T1000 (cell line): ENCODE measurements at regions not wholly inside any gene's neighbourhood (a gene's known extent, or its start where the extent isn't known, plus 50 kb on each side); places are given as distances from the start of the nearest gene placed in this dataset.
"Not testable (repeated sequence)": the region's sequence is repeated elsewhere in the genome, so short reads cannot be mapped to it uniquely, and the experiment has no call there.

Source experiments
- DNase-seq: peaks from one replicate; lab custom pipeline; 2025; ENCODE audit warnings: mixed read lengths; lab: John Stamatoyannopoulos, UW

DNA sequence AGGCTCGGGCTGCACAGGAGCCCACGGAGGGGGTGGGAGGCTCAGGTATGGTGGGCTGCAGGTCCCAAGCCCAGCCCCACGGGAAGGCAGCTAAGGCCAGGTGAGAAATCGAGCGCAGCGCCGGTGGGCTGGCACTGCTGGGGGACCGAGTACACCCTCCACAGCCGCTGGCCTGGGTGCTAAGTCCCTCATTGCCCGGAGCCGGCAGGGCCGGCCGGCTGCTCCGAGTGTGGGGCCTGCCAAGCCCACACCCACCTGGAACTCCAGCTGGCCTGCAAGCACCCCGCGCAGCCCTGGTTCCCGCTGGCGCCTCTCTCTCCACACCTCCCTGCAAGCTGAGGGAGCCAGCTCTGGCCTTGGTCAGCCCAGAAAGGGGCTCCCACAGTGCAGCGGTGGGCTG is 137.4 kb upstream of the PKP2 start:
- not testable (repeated sequence) for DNase-seq

DNA sequence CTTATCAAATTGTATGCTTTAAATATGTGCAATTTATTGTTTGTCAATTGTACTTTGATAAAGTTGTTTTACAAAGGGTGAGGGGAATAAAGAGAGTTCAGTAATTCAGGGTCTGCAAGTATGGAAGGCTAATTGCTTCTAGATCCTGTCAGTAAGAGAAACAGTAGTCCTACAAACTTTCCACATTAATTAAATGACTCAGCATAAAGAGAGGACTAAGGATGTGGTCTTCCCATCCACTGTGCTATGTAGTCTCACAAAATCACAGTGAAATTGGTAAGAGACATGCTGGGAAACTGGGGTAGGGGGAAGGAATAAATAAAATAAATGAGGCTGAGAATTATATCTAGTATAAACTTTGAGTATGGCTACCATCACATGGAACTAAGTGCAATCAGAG is 130.2 kb upstream of the PKP2 start:
- DNase-seq = no peak

DNA sequence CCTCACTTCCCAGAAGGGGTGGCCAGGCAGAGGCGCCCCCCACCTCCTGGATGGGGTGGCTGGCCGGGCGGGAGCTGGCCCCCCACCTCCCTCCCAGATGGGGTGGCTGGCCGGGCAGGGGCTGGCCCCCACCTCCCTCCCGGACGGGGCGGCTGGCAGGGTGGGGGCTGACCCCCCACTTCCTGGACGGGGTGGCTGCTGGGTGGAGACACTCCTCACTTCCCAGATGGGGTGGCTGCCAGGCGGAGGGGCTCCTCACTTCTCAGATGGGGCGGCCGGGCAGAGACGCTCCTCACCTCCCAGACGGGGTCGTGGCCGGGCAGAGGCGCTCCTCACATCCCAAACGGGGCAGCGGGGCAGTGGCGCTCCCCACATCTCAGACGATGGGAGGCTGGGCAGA is 126.1 kb upstream of the PKP2 start:
- DNase-seq = not testable (repeated sequence)

DNA sequence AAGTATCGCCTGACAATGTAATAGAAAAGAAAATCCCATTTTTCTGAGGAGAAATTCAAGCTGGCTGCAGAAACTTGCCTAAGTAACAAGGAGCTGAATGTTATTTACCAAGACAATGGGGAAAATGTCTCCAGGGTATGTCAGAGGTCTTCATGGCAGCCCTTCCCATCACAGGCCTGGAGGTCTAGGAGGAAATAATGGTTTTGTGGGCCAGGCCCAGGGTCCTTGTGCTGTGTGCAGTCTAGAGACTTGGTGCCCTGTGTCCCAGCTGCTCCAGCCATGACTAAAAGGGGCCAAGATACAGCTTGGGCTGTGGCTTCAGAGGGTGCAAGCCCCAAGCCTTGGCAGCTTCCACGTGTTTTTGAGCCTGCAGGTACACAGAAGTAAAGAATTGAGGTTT is 120.5 kb upstream of the PKP2 start:
- DNase-seq = not testable (repeated sequence)

DNA sequence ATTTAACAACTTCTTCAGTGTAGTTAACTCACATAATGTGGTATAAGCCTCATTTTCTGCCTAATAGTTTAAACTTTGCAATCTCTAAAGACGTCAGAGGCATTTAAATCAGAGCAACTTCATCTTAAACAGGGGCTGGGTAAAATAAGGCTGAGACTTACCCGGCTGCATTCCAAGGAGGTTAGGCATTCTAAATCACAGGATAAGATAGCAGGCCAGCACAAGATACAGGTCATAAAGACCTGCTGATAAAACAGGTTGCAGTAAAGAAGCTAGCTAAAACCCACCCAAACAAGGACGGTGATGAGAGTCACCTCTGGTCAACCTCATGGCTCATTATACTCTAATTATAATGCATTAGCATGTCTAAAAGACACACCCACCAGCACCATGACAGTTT is 115.6 kb upstream of the PKP2 start:
- DNase-seq = no peak

DNA sequence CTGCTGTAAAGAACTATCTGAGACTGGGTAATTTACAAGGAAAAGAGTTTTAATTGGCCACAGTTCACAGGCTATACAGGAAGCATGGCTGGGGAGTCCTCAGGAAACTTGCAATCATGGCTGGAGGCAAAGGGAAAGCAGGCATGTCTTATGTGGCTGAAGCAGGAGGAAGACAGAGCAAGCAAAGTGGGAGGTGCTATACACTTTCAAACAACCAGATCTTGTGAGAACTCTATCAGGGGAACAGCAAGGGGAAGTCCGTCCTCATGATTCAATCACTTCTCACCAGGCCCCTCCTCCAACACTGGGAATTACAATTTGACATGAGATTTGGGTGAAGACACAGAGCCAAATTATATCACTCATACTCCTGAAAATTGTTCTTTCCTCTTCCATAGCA is 109.5 kb upstream of the PKP2 start:
- DNase-seq = no peak

DNA sequence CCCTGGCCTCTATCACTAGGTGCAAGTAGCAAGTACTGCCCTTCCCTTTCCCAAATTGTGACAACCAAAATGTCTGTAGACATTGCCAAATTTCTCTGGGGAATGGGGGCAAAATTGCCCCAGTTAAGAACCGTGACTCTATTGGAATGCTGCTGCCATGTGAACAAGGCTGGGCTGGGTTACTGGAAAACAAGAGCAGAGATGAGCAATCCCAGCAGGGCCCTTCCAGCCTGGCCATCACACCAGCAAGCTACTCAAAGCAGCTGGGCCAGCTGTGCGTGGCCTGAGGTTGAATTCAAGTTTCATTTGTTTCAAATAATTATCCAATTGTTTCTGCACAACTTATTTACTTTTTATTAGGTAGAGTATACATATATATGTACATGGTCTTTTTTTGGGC is 103.4 kb upstream of the PKP2 start:
- DNase-seq = no peak

DNA sequence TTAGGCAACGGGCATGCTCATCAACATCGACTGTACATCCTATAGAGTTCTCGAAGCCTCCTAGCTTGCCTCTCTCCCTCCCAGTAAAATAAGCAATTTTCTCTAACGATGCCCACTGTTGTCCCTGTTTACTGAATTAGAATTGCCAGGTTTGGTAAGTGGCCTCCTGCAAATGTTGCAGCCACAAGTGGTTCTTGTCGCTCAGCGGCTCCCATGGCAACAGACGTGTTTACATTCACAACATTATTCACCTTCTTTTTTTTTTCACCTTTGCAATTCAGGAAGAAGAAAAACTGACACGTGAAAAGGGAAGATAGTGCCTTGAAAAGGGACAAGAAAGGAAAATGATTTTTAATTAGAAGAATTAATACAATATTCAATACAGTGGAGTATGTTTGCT is 100.9 kb upstream of the PKP2 start:
- DNase-seq = no peak

DNA sequence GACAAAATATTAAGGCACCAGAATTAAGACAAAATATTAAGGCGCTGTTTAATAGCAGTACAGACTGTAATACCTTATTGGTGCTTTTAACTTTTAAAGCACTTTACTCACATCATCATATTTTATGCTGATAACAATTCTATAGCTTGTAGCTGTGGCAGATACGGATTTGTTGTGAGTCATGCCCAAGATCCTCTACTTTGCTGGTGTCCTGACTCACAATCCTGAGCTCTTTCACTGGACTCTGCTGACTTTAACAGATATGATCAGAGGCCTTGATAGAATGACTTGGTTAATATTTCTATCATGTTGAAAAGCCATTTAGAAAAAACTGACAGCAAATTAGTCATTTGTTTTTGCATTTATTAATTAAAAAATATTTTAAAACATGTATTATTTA is 99.0 kb upstream of the PKP2 start:
- DNase-seq = no peak

DNA sequence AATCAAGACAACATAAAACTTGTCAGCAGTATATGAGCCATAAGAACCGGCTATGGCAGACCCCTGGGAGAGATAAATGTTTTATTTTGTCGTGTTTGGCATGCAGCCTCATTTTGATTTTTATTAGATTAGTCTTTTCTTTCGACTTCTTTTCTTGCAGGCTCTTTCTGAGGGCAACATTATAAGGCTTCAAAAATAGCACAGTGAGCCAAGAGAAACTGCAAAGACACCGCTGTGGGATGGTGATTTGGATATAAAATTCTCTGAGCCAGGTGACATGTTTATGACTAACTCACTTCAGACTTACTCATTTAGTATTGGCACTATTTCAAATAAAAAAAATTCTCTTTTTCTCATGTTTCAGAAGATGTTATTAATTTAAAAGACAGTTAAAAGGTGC is 96.8 kb upstream of the PKP2 start:
- DNase-seq = no peak

DNA sequence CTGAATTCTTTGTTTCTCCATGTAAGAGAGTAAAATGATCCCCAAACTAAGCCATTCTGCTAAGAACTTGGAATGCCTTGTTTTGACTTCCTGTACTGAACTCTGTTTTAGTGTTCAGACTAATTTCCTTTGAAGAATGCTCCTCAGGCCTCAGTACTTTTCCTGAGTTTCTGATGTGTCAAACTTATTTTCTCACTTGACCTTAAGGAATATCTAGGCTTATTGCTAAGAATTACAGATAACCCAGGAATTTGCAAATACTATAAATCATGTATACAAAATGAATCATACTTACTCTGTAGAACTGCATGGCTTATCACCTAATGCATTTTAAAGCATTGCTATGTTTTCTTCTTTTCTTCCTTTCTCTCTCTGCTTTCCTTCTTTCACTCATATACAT is 93.1 kb upstream of the PKP2 start:
- no peak for DNase-seq

DNA sequence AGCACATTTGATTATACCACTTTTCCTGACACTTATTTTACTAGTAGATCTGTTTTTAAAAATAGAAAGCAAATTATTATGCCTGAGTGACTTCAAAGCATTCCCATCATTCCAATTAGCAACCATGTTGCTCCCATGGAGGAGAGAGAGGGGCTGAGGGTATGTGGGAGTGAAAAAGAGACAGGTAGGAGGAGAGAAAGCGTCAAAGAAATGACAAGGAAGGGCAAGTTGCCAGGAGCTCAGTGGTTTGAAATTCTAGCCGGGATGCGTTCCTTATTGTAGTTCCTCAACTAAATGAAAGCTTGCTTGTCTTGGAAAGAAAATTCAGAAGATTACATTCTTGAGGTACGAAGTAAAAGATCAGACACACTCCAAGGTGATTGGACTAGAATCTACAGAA is 92.4 kb upstream of the PKP2 start:
- DNase-seq = no peak

DNA sequence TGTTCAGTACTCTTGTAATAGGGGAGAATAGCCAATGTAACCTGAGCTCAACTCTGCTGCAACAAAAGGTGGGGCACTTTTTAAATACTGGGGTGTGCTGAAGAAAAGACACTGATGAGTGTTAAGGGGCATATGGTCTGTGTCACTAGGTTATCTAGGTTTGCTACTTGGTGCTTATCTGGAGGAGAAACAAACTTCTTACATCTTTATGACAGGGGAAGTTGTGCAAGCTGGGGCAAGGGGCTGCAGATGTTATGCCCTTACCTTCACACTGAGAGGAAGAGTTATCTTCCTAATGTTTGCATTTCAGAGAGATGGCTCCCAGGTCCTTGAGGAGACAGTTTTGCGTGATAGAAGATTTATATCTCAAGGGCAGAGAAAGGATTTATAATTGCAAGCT is 90.9 kb upstream of the PKP2 start:
- DNase-seq = no peak

DNA sequence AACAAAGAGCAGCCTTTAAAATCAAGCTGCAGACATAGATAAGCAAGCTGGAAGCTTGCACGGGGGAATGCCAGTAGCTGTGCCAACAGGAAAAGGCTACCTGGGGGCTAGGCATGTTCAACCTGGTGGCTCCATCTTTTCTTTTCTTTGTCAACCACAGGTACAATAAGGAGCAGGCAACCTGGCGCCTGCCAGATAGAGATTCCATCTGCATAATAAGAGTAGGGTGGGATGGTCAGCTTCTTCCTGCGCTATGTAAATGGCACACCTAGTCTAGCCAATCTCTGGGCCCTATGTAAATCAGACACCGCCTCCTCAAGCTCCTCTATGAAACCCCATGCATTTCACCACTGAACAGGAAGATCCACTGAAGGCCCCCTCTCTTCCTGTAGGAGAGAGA is 87.4 kb upstream of the PKP2 start:
- no peak for DNase-seq

DNA sequence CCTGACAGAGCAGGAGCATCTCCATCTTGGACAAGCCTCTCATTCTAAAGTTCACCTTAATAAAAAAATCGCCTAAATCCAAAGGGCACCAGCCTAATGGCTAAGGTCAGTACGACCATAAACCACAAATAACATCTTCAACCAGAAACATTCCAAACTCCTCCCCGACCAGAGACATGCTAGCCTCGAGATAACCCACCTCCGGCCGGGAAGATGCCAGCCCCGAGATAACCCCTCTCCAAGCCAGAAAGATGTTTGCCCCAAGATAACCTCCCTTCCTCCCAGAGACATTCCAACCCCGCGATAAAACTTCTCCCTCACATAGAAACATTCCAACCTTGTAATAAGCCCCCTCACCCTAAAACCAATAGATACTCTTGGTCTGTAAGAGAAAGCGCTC is 86.8 kb upstream of the PKP2 start:
- DNase-seq = no peak

DNA sequence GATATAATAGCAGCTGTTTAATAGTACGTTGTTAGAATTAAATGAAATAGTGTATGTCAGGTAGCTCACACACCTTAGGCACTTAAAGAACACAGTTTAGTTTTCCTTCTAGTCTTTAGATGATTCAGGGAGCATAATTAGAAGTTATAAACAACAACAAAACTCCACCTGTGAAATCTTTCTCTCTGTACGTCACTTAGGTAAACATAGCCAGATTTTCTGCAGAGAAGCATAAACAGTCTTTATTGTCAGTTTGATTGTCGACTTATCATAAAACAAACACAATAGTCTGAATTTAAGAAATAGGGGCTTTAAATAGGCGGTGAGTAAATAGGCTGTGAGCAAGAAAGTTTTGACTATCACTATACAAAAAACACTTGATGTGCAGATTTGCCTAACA is 84.6 kb upstream of the PKP2 start:
- no peak for DNase-seq

DNA sequence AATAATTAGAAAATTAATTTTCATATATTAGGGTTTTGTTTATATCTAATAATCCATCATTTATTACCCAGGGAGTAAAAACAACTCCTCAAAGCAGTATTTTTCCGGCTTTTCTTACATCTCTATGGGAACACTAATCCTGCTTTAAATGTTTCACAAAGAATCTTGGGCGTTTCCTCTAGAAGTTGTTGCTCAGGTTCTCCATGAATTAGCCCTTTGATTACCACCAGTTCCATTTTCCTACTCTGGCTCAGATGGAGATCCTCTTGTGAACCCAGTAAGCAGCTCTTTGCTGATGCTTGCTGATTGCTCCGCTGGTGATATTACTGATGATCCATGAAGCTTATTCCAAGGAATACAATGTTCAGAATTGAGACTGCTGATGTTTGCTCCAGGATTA is 78.5 kb upstream of the PKP2 start:
- DNase-seq = no peak

DNA sequence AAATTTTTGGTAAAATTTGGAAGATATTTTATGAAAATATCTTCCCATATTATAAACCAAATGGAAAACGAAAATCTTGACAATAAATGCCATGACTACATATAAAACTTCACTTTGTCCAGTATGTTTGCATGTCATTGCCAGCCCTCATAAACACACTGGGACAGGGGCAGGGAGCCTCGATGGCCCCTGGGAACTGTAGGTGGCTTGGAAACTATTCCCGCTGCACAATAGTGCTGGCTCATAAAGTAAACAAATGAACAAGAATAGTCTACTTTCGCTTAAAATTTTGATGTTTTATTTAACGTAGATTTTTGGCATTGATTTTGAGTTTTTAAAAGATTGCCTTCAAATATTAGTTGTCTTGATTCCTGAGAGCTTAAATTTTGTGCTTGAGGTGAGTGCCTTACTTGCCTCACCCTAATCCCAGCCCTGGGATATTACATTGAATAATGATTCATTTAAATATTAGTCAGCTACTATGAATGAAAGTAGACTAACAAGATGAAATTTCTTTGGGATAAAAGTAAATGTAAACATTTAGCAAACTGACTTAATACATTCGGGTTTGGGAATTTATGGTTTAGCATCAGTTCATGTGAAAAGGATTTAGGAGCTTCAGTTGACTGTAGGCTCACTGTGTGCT is 74.0 kb upstream of the PKP2 start:
- DNase-seq = no peak

DNA sequence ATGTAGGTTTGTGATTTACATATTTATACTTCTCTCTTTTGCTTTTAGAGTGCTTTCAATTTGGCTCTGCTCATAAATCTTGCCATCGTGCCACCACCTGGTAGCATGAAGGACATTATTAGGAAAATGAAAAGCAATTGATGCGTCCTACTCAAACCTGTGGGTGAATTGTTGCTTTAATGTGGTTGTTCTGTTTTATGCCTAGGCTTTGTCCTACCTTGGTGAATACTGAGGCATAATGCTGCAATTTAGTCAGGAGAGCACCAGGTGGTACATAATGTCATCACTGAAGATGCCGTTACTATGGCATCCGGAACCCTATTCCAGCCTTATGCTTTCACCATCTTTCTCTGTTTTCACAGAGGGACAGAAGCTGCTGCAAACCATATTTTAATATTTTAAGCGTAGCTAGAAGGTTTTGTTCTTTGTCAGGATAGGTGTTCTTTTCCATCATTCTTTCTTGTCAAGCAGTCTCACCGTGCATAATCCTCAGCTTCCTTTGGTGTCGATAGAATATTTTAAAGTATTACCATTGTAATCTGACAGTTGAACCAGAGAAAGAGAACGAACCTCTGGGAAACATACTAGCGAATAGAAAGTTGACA is 68.5 kb upstream of the PKP2 start:
- no peak for DNase-seq

DNA sequence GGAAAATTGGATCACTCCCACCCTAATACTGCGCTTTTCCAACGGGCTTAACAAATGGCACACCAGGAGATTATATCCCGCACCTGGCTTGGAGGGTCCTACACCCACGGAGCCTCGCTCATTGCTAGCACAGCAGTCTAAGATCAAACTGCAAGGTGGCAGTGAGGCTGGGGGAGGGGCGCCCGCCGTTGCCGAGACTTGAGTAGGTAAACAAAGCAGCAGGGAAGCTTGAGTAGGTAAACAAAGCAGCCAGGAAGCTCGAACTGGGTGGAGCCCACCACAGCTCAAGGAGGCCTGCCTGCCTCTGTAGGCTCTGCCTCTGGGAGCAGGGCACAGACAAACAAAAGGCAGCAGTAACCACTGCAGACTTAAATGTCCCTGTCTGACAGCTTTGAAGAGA is 59.8 kb upstream of the PKP2 start:
- not testable (repeated sequence) for DNase-seq

DNA sequence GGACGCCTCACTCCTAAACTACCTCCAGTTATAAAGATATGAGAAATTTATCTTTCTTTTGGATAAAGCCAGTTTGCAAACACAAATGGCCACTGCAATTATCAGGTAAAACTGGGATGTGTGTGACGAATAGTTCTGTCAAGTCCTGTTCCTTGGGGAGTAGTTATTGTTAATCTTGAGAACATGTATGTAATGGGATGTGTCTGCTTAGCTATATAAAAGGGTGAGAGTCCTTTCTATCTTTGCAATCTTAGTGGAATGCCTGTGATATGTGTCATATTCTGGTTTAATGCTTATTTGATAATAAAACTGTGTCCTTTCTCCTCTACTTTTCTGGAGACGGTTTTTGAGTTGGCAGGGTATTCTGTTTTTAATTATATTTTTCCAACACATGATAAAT is 56.1 kb upstream of the PKP2 start:
- no peak for DNase-seq

DNA sequence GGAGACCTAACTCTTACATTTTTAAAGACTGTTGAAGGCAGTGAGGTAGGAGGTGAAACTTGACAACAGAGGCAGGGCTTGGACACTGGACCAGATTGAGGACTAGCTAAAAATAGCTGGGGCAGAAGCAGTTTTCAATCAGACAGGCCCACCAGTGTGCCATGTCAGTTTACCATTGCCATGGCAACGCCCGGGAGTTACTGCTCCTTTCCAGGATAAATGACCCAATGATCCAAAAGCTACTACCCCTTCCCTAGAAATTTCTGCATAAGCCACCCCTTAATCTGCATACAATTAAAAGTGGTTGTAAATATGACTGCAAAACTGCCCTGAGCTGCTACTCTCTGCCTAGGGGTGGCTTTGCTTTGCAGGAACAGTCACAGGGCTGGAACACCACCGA is 53.2 kb upstream of the PKP2 start:
- DNase-seq = no peak

DNA sequence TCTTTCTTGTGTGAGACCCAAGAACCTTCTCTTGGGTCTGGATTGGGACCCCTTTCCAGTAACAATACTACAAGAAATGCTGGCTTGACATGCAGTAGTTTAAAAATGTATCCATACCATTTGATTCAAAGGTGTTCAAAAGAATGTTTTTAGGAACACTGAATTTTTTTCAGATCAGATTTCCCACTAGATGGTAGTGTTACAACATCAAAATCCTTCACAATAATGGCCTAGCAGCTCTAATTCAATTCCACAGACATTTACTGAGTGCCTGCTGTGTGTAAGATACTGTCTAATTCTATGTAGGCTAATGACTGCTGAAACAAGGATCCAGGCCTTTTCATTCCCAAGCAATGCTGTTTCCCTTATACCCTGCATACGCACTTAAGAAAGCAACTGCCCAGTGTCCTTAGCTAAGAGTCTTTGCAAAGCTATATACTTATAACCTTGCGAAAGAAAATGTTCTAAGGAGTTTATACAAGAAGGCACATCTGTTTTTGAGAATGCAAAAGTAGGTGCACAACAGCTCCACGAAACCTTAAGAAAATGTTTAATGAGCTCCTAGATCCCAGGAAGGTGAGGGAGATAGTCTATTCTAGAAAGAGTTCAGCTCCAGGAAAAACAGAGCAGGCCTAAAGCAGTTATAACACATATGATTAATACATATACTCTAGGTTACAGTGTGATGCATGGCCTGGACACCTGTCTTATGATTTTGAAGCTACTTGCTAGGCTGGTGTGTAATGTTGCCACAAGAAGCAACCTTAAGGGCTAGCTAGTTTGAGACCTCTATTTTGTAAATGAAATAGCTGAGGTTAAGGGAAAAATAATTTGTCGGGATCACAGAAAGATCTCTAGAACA is 50.9 kb upstream of the PKP2 start:
- DNase-seq = no peak
